Ascending aorta (tissue), 2 donors: ENCODE measurements at regions not wholly inside any gene's neighbourhood (a gene's known extent, or its start where the extent isn't known, plus 50 kb on each side); places are given as distances from the start of the nearest gene placed in this dataset.

ENCODE experiments used
- DNase-seq, 2 donors: peaks; one replicate each; pipeline ENCODE4 v3.0.0-alpha.2; 2019; ENCODE audit warnings: low spot score in 2 of 2
- H3K27ac ChIP-seq, 2 donors: fragments of 200-600 bp; sonication (generic); one replicate each; pipeline ENCODE4 v1.5.1; 2016 to 2017; ENCODE audit warnings: mild to moderate bottlenecking in 1 of 2
- H3K27me3 ChIP-seq: fragments of 200-600 bp; sonication (generic); one replicate; pipeline ENCODE4 v1.5.1; 2017
- H3K36me3 ChIP-seq, 2 donors: fragments of 200-600 bp; sonication (generic); one replicate each; pipeline ENCODE4 v1.5.1; 2016
- H3K4me1 ChIP-seq, 2 donors: fragments of 200-600 bp; sonication (generic); one replicate each; pipeline ENCODE4 v1.5.1; 2016 to 2017; ENCODE audit warnings: mild to moderate bottlenecking in 1 of 2
- H3K4me3 ChIP-seq, 2 donors: fragments of 200-600 bp; sonication (generic); one replicate each; pipeline ENCODE4 v1.5.1; 2016 to 2017; ENCODE audit warnings: mild to moderate bottlenecking in 1 of 2
- H3K9me3 ChIP-seq, 2 donors: fragments of 200-600 bp; sonication (generic); one replicate each; pipeline ENCODE4 v1.5.1; 2016
- CTCF ChIP-seq, 3 experiments: fragments of 200-600 bp in 2 of 3; fragments of 450-650 bp in 1 of 3; sonication (generic) in 2 of 3; IDR thresholded peaks; one replicate each; pipeline ENCODE4 v1.5.1; 2016 to 2019; ENCODE audit warnings: antibody characterized with exemption in 3 of 3, mild to moderate bottlenecking in 1 of 3, moderate library complexity in 1 of 3
- intact Hi-C: fragments of 100-400 bp; cut with DNase I; formaldehyde crosslinking; loops from one replicate; pipeline ENCODE4 v1.15.1; 2023

DNA sequence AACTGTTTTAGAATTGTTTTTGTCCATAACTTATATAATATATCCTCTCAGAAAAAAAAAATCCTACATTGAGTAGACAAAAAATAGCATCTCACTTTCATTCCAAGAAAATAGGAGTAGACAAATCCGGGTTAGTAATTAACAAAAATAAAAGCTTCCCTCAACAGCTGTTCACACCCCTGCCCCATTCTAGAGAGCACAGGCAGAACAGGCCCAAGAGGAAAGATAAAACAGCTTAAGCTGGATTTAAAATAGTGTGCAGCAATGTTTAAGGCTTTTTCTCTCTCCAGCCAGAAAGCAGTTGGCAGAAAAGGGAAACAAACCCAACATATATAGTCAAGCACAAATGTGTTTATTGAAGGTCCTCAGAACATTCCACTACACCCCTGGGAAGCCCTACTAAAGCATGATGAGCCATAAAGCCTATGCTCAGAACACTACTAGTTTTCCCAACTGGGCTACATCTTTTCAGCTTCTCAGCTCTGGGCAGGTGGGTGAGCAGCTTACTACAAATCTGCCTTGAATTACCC, 189.9 kb downstream of the MTERF1 start:
- H3K4me1 ChIP-seq: no peaks in the 10 kb centered on the region
- no peak for TF ChIP-seq CTCF (IDR thresholded peaks at IDR 0.05)
- no peak overlapping the region for H3K4me3 ChIP-seq
- no peak overlapping the region for H3K27ac ChIP-seq
- no peaks in the 10 kb centered on the region for H3K9me3 ChIP-seq
- DNase-seq: no peak
- no peaks in the 10 kb centered on the region for H3K36me3 ChIP-seq
- H3K27me3 ChIP-seq: no peaks in the 10 kb centered on the region
- intact Hi-C loops: no loop called here

DNA sequence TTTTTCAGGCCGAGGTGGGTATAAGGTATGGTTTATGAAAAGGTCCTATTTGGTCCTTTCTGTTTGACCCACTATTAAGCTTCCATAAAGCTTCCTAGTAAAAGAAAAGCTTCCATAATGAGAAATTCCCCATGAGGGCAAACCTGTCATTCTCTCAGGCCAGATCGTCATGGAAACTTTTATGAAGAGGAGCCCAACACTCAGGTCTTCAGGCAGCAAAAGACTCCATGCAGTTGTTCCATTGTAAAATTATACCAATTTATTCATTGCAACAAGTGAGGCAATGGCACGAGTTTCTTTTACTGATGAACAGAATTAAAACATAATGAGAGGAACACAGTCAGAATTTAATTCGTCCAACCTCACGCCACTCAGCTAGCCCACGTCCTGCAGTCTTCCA, 188.6 kb downstream of the MTERF1 start:
- TF ChIP-seq CTCF (IDR thresholded peaks at IDR 0.05): no peak
- no peaks in the 10 kb centered on the region for H3K27me3 ChIP-seq
- no peaks in the 10 kb centered on the region for H3K9me3 ChIP-seq
- intact Hi-C loops: no loop called here
- no peaks in the 10 kb centered on the region for H3K4me1 ChIP-seq
- H3K36me3 ChIP-seq: no peaks in the 10 kb centered on the region
- H3K27ac ChIP-seq: no peak overlapping the region
- DNase-seq: no peak
- no peak overlapping the region for H3K4me3 ChIP-seq

DNA sequence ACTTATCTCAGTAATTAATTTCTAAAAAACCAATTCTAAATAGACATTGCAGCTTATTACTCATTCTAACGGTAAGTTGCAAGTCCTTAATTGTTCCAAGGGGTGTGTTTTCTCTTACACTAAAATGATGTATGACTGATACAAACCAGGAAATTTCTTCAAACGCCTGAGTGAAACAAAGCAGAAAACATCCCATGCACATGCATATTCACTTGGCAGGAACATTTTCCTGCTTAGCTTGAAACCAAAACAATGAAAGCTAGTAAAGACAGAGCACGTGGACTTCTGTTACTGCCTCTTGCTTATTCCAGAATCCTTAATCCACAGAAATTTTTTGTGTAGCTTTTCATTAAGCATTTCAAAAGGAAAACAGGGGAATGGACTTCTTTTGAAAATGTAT, 187.7 kb downstream of the MTERF1 start:
- H3K27me3 ChIP-seq: no peaks in the 10 kb centered on the region
- no peaks in the 10 kb centered on the region for H3K9me3 ChIP-seq
- H3K4me1 ChIP-seq: no peaks in the 10 kb centered on the region
- no peak for TF ChIP-seq CTCF (IDR thresholded peaks at IDR 0.05)
- no peaks in the 10 kb centered on the region for H3K36me3 ChIP-seq
- H3K4me3 ChIP-seq: no peak overlapping the region
- intact Hi-C loops: no loop called here
- no peak for DNase-seq
- H3K27ac ChIP-seq: no peak overlapping the region

DNA sequence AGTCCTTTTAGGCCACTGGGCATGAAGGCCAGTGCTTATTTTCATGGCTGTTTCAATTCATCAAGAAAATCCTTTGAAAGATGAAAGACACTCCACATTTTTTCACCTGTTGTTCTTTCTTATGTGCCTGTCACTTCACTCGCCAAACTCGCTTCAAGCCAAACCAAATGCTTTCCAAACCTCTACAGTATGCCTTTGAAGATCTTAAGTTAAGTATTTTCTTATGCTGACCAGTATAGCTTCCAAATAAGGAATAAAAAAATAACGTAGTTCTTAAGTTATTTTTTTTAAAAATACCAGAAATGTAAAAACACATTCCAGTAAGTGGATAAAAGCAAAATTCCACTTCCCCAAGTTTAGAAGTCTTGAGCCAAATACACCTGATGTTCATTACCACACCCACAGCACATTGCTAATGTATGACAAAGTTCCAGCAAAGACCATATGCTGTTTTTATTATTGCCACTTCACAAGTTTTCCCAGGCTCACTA, 186.1 kb downstream of the MTERF1 start:
- DNase-seq: no peak
- Histone ChIP-seq H3K36me3 (no peaks in the 10 kb centered on the region), H3K27me3 (no peaks in the 10 kb centered on the region), H3K4me3 (no peak overlapping the region), H3K4me1 (no peaks in the 10 kb centered on the region), H3K9me3 (no peaks in the 10 kb centered on the region), H3K27ac (no peak overlapping the region)
- TF ChIP-seq CTCF (IDR thresholded peaks at IDR 0.05): no peak
- intact Hi-C loops: no loop called here

DNA sequence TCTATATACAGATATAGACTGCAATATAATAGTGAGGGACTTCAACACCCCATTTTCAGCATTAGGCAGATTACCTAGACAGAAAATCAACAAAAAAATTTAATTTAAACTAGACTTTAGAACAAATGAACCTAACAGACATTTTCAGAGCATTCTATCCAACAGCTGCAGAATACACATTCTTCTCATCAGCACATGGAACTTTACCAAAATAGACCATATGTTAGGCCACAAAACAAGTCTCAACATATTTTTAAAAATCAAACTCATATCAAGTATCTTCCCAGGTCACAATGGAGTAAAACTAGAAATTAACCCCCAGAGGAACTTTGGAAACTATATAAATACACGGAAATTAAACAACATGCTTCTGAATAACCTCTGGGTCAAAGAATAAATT, 169.6 kb downstream of the MTERF1 start:
- no peak overlapping the region for H3K4me3 ChIP-seq
- intact Hi-C loops: no loop called here
- DNase-seq: no peak

More for the DNA sequence above, 169.6 kb downstream of the MTERF1 start:
- no peaks in the 10 kb centered on the region for H3K36me3 ChIP-seq
- no peak overlapping the region for H3K27ac ChIP-seq
- peaks cover 12 to 25% of the 10 kb centered on the region in 2 donors for H3K9me3 ChIP-seq
- H3K4me1 ChIP-seq: no peaks in the 10 kb centered on the region
- H3K27me3 ChIP-seq: no peaks in the 10 kb centered on the region
- no peak for TF ChIP-seq CTCF (IDR thresholded peaks at IDR 0.05)
